DND-41 (cell line): ENCODE measurements at regions not wholly inside any gene's neighbourhood (a gene's known extent, or its start where the extent isn't known, plus 50 kb on each side); places are given as distances from the start of the nearest gene placed in this dataset.

Experiments used
- EZH2 ChIP-seq: IDR thresholded peaks from 3 replicates; pipeline ENCODE4 v1.6.1; 2012; ENCODE audit warnings: borderline replicate concordance, low read depth, mild to moderate bottlenecking, moderate library complexity, low read length, inconsistent platforms; ENCODE audit not compliant: severe bottlenecking
- TF ChIP-seq, protein P1 (sequence below): IDR thresholded peaks from 2 replicates; pipeline ENCODE4 v1.5.1; 2012; ENCODE audit warnings: borderline replicate concordance, low read length, moderate library complexity, mild to moderate bottlenecking; ENCODE audit not compliant: poor library complexity, severe bottlenecking; ENCODE audit errors: extremely low read depth

- TF ChIP-seq, protein P1, sequence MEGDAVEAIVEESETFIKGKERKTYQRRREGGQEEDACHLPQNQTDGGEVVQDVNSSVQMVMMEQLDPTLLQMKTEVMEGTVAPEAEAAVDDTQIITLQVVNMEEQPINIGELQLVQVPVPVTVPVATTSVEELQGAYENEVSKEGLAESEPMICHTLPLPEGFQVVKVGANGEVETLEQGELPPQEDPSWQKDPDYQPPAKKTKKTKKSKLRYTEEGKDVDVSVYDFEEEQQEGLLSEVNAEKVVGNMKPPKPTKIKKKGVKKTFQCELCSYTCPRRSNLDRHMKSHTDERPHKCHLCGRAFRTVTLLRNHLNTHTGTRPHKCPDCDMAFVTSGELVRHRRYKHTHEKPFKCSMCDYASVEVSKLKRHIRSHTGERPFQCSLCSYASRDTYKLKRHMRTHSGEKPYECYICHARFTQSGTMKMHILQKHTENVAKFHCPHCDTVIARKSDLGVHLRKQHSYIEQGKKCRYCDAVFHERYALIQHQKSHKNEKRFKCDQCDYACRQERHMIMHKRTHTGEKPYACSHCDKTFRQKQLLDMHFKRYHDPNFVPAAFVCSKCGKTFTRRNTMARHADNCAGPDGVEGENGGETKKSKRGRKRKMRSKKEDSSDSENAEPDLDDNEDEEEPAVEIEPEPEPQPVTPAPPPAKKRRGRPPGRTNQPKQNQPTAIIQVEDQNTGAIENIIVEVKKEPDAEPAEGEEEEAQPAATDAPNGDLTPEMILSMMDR: no peak
- no peak for TF ChIP-seq EZH2
These were observed 104.0 kb upstream of the IGLL5 start for GRCh38 chr22:22783575-22783974.
